Chondrocyte (in vitro differentiated cells): ENCODE measurements at regions not wholly inside any gene's neighbourhood (a gene's known extent, or its start where the extent isn't known, plus 50 kb on each side); places are given as distances from the start of the nearest gene placed in this dataset.
"Not testable (repeated sequence)": the region's sequence is repeated elsewhere in the genome, so short reads cannot be mapped to it uniquely, and the experiment has no call there.

Experiments
- DNase-seq: peaks from one replicate; pipeline ENCODE4 v3.0.0; 2021; ENCODE audit warnings: mixed read lengths, low spot score
- H3K27ac Mint-ChIP-seq: one replicate; pipeline ENCODE4 v1.8.0; 2021; ENCODE audit warnings: mild to moderate bottlenecking, moderate library complexity, mixed read lengths; ENCODE audit not compliant: unreplicated experiment
- H3K27me3 Mint-ChIP-seq: 2 replicates; pipeline ENCODE4 v1.8.0; 2021; ENCODE audit warnings: low read depth, mixed read lengths
- H3K36me3 Mint-ChIP-seq: 2 replicates; pipeline ENCODE4 v1.8.0; 2021; ENCODE audit warnings: low read depth, mixed read lengths
- H3K4me1 Mint-ChIP-seq: 2 replicates; pipeline ENCODE4 v1.8.0; 2021; ENCODE audit warnings: low read depth, mild to moderate bottlenecking, mixed read lengths
- H3K4me3 Mint-ChIP-seq: one replicate; pipeline ENCODE4 v1.8.0; 2021; ENCODE audit warnings: mild to moderate bottlenecking, moderate library complexity, mixed read lengths; ENCODE audit not compliant: unreplicated experiment
- H3K9me3 Mint-ChIP-seq: 2 replicates; pipeline ENCODE4 v1.8.0; 2021; ENCODE audit warnings: low read depth, mixed read lengths
- TF ChIP-seq, protein P1 (sequence below): fragments of 200-600 bp; sonication (generic); IDR thresholded peaks from 2 replicates; pipeline ENCODE4 v1.5.0; 2021; ENCODE audit warnings: antibody characterized with exemption, mild to moderate bottlenecking, moderate library complexity

DNA sequence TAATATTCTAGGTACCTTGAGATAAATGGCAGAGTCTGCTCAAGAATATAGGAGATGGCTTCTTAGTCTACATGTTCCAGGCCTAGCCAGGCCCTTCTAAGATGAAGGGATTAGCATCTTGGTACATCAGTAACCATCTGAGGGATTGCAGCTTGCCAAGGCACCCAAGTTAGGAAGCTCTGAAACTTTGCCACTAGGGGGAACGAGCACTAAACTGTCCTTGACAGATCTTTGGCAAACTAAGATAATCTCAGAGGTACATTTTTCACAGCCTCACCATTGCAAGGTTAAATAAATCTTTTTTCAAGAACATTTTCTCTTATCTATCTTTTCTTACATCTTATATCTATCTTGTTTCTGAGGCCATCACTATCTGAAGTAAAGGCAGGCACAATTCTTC, 351.2 kb downstream of the RAP2B start:
- H3K27ac Mint-ChIP-seq = no peak overlapping the region
- no peaks in the 10 kb centered on the region for H3K36me3 Mint-ChIP-seq
- DNase-seq = no peak

DNA sequence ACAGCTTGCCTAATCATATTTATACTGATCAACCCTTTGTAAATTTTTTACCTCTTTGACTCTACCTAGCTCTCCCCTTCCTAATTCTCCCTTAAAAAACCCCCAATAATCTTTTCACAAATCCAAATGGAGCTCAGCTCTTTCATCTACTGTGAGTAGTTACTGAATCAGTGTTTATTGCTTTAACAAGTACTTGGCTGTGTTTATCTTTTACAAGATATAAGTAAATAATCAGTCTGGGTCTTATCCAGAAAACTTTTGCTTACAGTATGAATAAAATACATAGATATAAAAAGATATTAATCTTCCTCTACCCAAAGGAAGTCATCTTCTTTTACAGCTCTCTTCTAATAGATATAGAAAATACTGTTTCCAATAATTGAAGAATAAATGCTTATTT, 366.4 kb downstream of the RAP2B start:
- peaks cover 1% of the 10 kb centered on the region for H3K36me3 Mint-ChIP-seq

More for the DNA sequence above, 351.2 kb downstream of the RAP2B start:
- Mint-ChIP-seq H3K27me3 (no peaks in the 10 kb centered on the region), H3K9me3 (peaks cover 7% of the 10 kb centered on the region), H3K4me1 (no peaks in the 10 kb centered on the region), H3K4me3 (no peak overlapping the region)
- TF ChIP-seq, protein P1, sequence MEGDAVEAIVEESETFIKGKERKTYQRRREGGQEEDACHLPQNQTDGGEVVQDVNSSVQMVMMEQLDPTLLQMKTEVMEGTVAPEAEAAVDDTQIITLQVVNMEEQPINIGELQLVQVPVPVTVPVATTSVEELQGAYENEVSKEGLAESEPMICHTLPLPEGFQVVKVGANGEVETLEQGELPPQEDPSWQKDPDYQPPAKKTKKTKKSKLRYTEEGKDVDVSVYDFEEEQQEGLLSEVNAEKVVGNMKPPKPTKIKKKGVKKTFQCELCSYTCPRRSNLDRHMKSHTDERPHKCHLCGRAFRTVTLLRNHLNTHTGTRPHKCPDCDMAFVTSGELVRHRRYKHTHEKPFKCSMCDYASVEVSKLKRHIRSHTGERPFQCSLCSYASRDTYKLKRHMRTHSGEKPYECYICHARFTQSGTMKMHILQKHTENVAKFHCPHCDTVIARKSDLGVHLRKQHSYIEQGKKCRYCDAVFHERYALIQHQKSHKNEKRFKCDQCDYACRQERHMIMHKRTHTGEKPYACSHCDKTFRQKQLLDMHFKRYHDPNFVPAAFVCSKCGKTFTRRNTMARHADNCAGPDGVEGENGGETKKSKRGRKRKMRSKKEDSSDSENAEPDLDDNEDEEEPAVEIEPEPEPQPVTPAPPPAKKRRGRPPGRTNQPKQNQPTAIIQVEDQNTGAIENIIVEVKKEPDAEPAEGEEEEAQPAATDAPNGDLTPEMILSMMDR = peak; percentile 47

DNA sequence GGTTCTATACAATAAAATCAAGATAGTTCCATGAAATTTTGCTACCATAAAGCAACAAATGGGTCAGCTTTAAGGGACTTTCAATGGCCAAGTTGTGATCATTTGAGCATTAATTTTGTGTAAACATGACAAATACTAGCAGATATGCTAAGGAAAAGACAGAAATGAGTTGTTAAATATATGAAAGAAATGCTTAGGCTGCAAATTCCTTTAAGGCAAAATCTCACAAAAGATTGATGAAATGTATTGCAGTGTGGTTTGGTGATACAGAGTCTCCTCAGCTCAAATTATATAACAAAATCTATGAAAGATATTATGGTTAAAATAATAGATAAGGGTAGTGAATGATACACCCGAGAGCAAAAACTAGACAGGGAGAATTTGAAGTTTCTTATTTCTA, 377.2 kb downstream of the RAP2B start:
- no peaks in the 10 kb centered on the region for H3K36me3 Mint-ChIP-seq
- H3K4me1 Mint-ChIP-seq = no peaks in the 10 kb centered on the region
- no peak overlapping the region for H3K27ac Mint-ChIP-seq
- TF ChIP-seq, protein P1 = no peak
- peaks cover 10% of the 10 kb centered on the region for H3K9me3 Mint-ChIP-seq
- no peaks in the 10 kb centered on the region for H3K27me3 Mint-ChIP-seq
- no peak for DNase-seq
- no peak overlapping the region for H3K4me3 Mint-ChIP-seq

More for the DNA sequence above, 366.4 kb downstream of the RAP2B start:
- H3K9me3 Mint-ChIP-seq = peaks cover 21% of the 10 kb centered on the region
- DNase-seq = no peak
- TF ChIP-seq, protein P1 = no peak
- no peak overlapping the region for H3K4me3 Mint-ChIP-seq
- no peak overlapping the region for H3K27ac Mint-ChIP-seq
- no peaks in the 10 kb centered on the region for H3K4me1 Mint-ChIP-seq
- peaks cover 5% of the 10 kb centered on the region for H3K27me3 Mint-ChIP-seq

DNA sequence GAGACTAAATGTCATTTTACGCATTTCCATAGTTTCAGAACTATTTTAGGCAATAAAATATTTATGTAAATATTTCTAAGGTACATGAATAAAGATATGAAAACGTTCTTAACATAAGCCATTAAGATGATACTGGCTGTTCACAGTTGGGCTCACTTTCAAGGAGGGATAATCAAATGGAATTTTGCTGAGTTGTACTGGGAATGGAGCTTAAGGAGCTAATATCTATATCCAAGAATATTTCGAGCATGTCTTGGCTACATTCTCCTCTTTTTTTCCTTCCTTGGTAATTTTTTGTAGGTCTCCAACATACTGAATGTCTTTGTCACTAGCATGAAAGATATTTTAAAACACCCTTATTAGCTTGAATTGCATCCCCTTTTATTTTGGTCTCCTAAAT, 383.4 kb downstream of the RAP2B start:
- Mint-ChIP-seq H3K27ac (no peak overlapping the region), H3K9me3 (no peaks in the 10 kb centered on the region), H3K36me3 (no peaks in the 10 kb centered on the region), H3K4me1 (no peaks in the 10 kb centered on the region), H3K27me3 (peaks cover 2% of the 10 kb centered on the region), H3K4me3 (no peak overlapping the region)
- TF ChIP-seq, protein P1 = no peak
- DNase-seq = no peak

DNA sequence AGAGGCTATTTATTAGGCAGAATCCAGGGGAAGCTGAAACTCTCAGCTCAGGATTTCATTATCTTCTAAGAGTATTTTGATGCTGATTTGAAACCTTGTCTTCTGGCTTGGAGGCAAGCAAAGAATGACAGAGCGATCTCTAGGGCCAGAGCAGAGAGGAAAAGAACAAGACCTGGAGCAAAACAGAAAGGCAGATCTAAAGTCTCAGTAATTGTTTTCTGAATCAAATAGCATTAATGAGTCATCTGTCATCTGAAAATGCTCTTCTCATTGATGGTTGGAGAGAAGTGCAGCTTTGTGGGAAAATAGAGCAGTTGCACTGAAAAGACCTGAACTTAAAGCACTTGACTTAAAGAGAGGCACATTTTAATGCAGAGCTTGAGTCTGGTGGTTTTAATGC, 385.9 kb downstream of the RAP2B start:
- TF ChIP-seq, protein P1 = no peak
- DNase-seq = no peak
- H3K27ac Mint-ChIP-seq = no peak overlapping the region
- peaks cover 4% of the 10 kb centered on the region for H3K27me3 Mint-ChIP-seq
- H3K4me1 Mint-ChIP-seq = no peaks in the 10 kb centered on the region
- no peak overlapping the region for H3K4me3 Mint-ChIP-seq
- no peaks in the 10 kb centered on the region for H3K36me3 Mint-ChIP-seq
- H3K9me3 Mint-ChIP-seq = no peaks in the 10 kb centered on the region

DNA sequence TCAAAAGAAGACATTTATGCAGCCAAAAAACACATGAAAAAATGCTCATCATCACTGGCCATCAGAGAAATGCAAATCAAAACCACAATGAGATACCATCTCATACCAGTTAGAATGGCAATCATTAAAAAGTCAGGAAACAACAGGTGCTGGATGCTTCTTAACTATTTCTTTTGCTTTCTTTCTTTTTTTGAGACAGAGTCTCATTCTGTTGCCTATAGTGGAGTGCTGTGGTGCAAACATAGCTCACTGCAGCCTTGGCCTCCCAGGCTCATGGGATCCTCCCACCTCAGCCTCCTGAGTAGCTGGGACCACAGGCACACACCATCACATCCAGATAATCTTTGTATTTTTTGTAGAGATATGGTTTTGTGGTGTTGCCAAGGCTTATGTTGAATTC, 387.7 kb downstream of the RAP2B start:
- not testable (repeated sequence) for H3K9me3 Mint-ChIP-seq, DNase-seq, H3K4me1 Mint-ChIP-seq, H3K36me3 Mint-ChIP-seq, H3K4me3 Mint-ChIP-seq, H3K27me3 Mint-ChIP-seq, H3K27ac Mint-ChIP-seq
